Dedifferentiated amniotic fluid mesenchymal stem cell (primary cell): ENCODE measurements at regions not wholly inside any gene's neighbourhood (a gene's known extent, or its start where the extent isn't known, plus 50 kb on each side); places are given as distances from the start of the nearest gene placed in this dataset.
A peak's percentile ranks its signal among the peaks of the same experiment; 100 is the strongest.
"Not testable (repeated sequence)": the region's sequence is repeated elsewhere in the genome, so short reads cannot be mapped to it uniquely, and the experiment has no call there.

Experiments
- DNase-seq: peaks from one replicate; pipeline ENCODE4 v3.0.0-alpha.2; 2016; ENCODE audit errors: extremely low spot score

- DNase-seq = no peak
Measured at GRCh38 chr2:78710632-78711375, 314.7 kb upstream of the REG3G start.

GRCh38 chr2:78715293-78715692 lies 310.2 kb upstream of the REG3G start:
- DNase-seq = no peak

GRCh38 chr2:78718024-78718423 lies 307.5 kb upstream of the REG3G start:
- no peak for DNase-seq

- DNase-seq = no peak
Measured at GRCh38 chr2:78718473-78718872, 307.0 kb upstream of the REG3G start.

GRCh38 chr2:78721355-78722033 lies 304.0 kb upstream of the REG3G start:
- DNase-seq = peak; percentile 14

GRCh38 chr2:78734221-78734620 lies 291.3 kb upstream of the REG3G start:
- no peak for DNase-seq

- no peak for DNase-seq
Measured at GRCh38 chr2:78739282-78739681, 286.2 kb upstream of the REG3G start.

GRCh38 chr2:78749638-78750037 lies 275.9 kb upstream of the REG3G start:
- DNase-seq = no peak

GRCh38 chr2:78750219-78750618 lies 275.3 kb upstream of the REG3G start:
- DNase-seq = no peak

- no peak for DNase-seq
Measured at GRCh38 chr2:78754930-78755329, 270.6 kb upstream of the REG3G start.

GRCh38 chr2:78757191-78757590 lies 268.3 kb upstream of the REG3G start:
- DNase-seq = no peak

GRCh38 chr2:78757640-78758039 lies 267.9 kb upstream of the REG3G start:
- no peak for DNase-seq

GRCh38 chr2:78758765-78759164 lies 266.7 kb upstream of the REG3G start:
- DNase-seq = not testable (repeated sequence)

- DNase-seq = no peak
Measured at GRCh38 chr2:78766459-78766858, 259.0 kb upstream of the REG3G start.

- DNase-seq = no peak
Measured at GRCh38 chr2:78768016-78768415, 257.5 kb upstream of the REG3G start.

- no peak for DNase-seq
Measured at GRCh38 chr2:78775291-78775690, 250.2 kb upstream of the REG3G start.

GRCh38 chr2:78778756-78779510 lies 246.6 kb upstream of the REG3G start:
- no peak for DNase-seq

- DNase-seq = no peak
Measured at GRCh38 chr2:78779761-78780160, 245.7 kb upstream of the REG3G start.

- no peak for DNase-seq
Measured at GRCh38 chr2:78780256-78780655, 245.2 kb upstream of the REG3G start.

- DNase-seq = no peak
Measured at GRCh38 chr2:78780864-78781583, 244.5 kb upstream of the REG3G start.

- no peak for DNase-seq
Measured at GRCh38 chr2:78782196-78782595, 243.3 kb upstream of the REG3G start.

- no peak for DNase-seq
Measured at GRCh38 chr2:78811955-78812610, 213.4 kb upstream of the REG3G start.
